ENCODE measurements at regions not wholly inside any gene's neighbourhood (a gene's known extent, or its start where the extent isn't known, plus 50 kb on each side); places are given as distances from the start of the nearest gene placed in this dataset.

DNA sequence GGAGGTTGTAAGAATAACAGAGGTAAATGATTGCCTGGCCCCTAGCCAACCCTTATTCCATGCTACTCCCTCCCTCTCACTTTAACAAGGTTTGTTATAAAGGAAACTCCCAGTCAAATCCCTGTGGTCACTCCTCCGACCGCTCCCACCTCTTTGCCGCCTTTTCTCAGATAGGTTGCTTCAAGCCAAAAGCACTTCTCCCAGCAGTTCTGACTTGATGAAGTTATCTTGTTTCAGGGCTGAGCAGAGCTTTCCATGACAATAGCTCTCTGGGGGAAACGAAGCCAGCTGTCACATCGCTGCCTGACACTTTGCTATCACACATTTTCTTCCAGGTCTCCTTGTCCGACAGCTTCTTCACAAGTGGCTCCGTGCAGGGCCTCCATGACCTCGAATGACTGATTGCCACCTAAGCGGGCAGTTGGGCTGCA lies 278.6 kb downstream of the HAPSTR1 start:
- Histone ChIP-seq H3K4me2 (ENCODE audit: insufficient read depth, low read length) (no peak overlapping the region), H3K9me3 (ENCODE audit: insufficient read depth, low read length, severe bottlenecking) (no peaks in the 10 kb centered on the region), H3K79me2 (ENCODE audit: insufficient read depth, low read length) (no peaks in the 10 kb centered on the region), H2AFZ (ENCODE audit: low read depth, low read length) (no peak overlapping the region), H4K20me1 (ENCODE audit: insufficient read depth, low read length) (no peaks in the 10 kb centered on the region), H3K27ac (ENCODE audit: low read length) (no peak overlapping the region), H3K36me3 (ENCODE audit: insufficient read depth, low read length) (no peaks in the 10 kb centered on the region), H3K9ac (ENCODE audit: low read depth, low read length) (no peak overlapping the region), H3K4me1 (ENCODE audit: insufficient read depth, low read length) (no peaks in the 10 kb centered on the region), H3K4me3 (ENCODE audit: low read depth in 1 of 2, low read length in 2 of 2) (no peak overlapping the region), H3K27me3 (ENCODE audit: insufficient read depth, low read length, poor library complexity) (peaks cover 4% of the 10 kb centered on the region)
- no peak for DNase-seq
- TF ChIP-seq EZH2 (IDR thresholded peaks at IDR 0.05; ENCODE audit: borderline replicate concordance, low read depth, low read length, severe bottlenecking) = no peak
- TF ChIP-seq, protein P1, sequence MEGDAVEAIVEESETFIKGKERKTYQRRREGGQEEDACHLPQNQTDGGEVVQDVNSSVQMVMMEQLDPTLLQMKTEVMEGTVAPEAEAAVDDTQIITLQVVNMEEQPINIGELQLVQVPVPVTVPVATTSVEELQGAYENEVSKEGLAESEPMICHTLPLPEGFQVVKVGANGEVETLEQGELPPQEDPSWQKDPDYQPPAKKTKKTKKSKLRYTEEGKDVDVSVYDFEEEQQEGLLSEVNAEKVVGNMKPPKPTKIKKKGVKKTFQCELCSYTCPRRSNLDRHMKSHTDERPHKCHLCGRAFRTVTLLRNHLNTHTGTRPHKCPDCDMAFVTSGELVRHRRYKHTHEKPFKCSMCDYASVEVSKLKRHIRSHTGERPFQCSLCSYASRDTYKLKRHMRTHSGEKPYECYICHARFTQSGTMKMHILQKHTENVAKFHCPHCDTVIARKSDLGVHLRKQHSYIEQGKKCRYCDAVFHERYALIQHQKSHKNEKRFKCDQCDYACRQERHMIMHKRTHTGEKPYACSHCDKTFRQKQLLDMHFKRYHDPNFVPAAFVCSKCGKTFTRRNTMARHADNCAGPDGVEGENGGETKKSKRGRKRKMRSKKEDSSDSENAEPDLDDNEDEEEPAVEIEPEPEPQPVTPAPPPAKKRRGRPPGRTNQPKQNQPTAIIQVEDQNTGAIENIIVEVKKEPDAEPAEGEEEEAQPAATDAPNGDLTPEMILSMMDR (IDR thresholded peaks at IDR 0.05; ENCODE audit: borderline replicate concordance, extremely low read depth, low read length, poor library complexity, severe bottlenecking) = no peak
- no peak for ATAC-seq (ENCODE audit: insufficient read depth, low read depth)

DNA sequence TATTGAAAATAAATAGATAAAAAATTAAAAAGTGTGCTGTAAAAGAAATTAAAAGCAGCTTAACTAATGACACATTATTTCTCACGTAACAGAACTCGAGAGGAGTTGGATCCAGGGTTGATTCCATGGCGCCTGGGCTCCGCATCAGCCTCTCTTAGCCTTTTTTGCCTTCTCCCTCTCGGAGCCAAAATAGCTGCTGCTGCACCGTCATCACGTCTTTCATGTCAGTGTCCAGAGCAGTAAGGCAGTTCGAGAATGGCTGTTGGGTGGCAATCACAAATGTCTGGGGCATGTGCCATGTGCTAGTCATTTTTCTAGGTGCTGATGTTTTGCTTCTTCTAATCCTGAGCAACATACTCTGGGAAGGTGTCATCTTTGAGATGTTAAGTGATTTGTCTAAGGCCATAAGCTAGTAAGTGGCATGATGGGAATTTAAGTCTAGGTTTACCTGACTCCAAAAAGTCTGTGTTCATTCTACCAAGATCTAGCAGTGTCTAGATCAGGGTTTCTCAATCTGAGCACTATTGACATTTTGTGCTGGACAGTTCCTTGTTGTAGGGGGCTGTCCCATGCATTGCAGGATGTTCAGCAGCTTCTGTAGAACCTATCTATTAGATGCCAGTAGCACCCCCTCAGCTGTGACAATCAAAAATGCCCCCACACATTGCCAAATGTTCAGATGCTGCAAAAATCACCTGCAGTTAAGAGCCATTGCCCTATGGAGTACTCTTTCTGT lies 280.4 kb downstream of the HAPSTR1 start:
- DNase-seq (no peak), ATAC-seq (ENCODE audit: insufficient read depth, low read depth) (no peak)
- H3K4me2 ChIP-seq (ENCODE audit: insufficient read depth, low read length) = no peak overlapping the region
- no peak overlapping the region for H2AFZ ChIP-seq (ENCODE audit: low read depth, low read length)
- no peak overlapping the region for H3K9ac ChIP-seq (ENCODE audit: low read depth, low read length)
- H3K9me3 ChIP-seq (ENCODE audit: insufficient read depth, low read length, severe bottlenecking) = no peaks in the 10 kb centered on the region
- no peaks in the 10 kb centered on the region for H3K4me1 ChIP-seq (ENCODE audit: insufficient read depth, low read length)
- TF ChIP-seq EZH2 (IDR thresholded peaks at IDR 0.05; ENCODE audit: borderline replicate concordance, low read depth, low read length, severe bottlenecking) = no peak
- TF ChIP-seq, protein P1 (IDR thresholded peaks at IDR 0.05; ENCODE audit: borderline replicate concordance, extremely low read depth, low read length, poor library complexity, severe bottlenecking) = no peak
- no peaks in the 10 kb centered on the region for H4K20me1 ChIP-seq (ENCODE audit: insufficient read depth, low read length)
- H3K79me2 ChIP-seq (ENCODE audit: insufficient read depth, low read length) = no peaks in the 10 kb centered on the region
- H3K27ac ChIP-seq (ENCODE audit: low read length) = no peak overlapping the region
- H3K27me3 ChIP-seq (ENCODE audit: insufficient read depth, low read length, poor library complexity) = no peaks in the 10 kb centered on the region
- no peaks in the 10 kb centered on the region for H3K36me3 ChIP-seq (ENCODE audit: insufficient read depth, low read length)
- H3K4me3 ChIP-seq (ENCODE audit: low read depth in 1 of 2, low read length in 2 of 2) = no peak overlapping the region

DNA sequence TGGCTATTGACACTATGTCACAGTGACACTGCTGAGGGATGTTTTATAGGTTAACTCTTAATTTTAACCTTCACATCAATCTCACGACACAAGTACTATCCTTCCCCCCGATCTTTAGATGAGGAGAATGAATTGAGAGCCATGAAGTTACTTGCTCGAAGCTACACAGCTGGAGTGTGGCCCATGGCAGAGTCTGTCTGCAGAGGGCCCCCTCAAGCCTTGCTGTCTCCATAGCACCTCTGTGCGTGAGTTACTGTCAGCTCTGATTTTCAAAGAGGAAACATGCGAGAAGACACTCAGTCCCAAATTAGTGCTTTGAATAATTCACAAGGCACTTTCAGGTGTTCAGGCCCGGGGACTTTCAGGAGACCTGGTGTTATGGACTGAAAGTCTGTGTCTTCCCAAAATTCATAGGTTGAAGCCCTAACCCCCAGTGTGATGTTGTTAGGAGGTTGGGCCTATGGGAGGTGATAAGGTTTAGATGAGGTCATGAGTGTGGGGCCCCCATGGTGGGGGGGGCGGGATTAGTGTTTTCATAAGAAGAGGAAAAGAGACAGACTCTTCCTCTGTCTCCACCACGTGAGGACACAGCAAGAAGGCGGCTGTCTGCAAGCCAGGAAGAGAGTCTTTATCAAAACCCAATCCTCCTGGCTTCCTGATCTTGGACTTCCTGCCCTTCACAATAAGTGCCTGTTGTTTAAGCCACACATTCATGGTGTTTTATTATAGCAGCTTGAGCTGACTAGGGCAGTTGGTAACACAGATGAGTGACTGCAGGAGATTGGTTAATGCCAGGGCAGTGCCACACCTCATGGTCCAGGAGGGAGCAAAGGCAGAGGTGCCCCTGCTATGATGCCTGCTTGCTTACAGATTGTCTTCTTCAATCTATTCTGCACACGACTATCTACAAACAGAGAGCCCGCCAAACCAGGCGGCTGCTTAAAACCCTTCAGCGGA lies 281.8 kb downstream of the HAPSTR1 start:
- no peak overlapping the region for H3K4me3 ChIP-seq (ENCODE audit: low read depth in 1 of 2, low read length in 2 of 2)
- no peak overlapping the region for H3K9ac ChIP-seq (ENCODE audit: low read depth, low read length)
- DNase-seq (no peak), ATAC-seq (ENCODE audit: insufficient read depth, low read depth) (no peak)
- H3K4me2 ChIP-seq (ENCODE audit: insufficient read depth, low read length) = no peak overlapping the region
- no peaks in the 10 kb centered on the region for H3K36me3 ChIP-seq (ENCODE audit: insufficient read depth, low read length)
- no peak overlapping the region for H3K27ac ChIP-seq (ENCODE audit: low read length)
- no peak overlapping the region for H2AFZ ChIP-seq (ENCODE audit: low read depth, low read length)
- no peak for TF ChIP-seq EZH2 (IDR thresholded peaks at IDR 0.05; ENCODE audit: borderline replicate concordance, low read depth, low read length, severe bottlenecking)
- TF ChIP-seq, protein P1 (IDR thresholded peaks at IDR 0.05; ENCODE audit: borderline replicate concordance, extremely low read depth, low read length, poor library complexity, severe bottlenecking) = no peak
- H3K27me3 ChIP-seq (ENCODE audit: insufficient read depth, low read length, poor library complexity) = no peaks in the 10 kb centered on the region
- H3K4me1 ChIP-seq (ENCODE audit: insufficient read depth, low read length) = no peaks in the 10 kb centered on the region
- no peaks in the 10 kb centered on the region for H4K20me1 ChIP-seq (ENCODE audit: insufficient read depth, low read length)
- no peaks in the 10 kb centered on the region for H3K9me3 ChIP-seq (ENCODE audit: insufficient read depth, low read length, severe bottlenecking)
- no peaks in the 10 kb centered on the region for H3K79me2 ChIP-seq (ENCODE audit: insufficient read depth, low read length)

Data from DND-41 (cell line).